ENCODE measurements at regions not wholly inside any gene's neighbourhood (a gene's known extent, or its start where the extent isn't known, plus 50 kb on each side); places are given as distances from the start of the nearest gene placed in this dataset.

DNA sequence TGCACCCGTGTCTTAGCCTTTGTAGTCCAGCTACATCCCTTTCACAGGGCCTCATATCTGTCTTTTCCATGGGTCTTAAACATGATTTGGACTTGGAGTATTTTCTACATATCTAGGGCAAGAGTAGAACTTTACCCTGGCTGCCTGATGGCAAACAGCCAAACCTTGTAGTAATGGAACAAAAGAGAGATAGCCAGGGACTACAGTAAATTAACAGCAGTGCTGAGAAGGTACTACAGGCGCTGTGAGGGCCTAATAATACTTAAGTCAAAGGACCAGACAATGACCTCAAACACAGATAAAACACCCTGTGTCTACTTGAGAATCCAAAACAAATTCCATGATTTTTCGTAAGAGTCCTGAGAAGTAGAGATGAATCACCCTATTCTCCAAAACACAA is 111.0 kb upstream of the WDR17 start:
- TF ChIP-seq CTCF (IDR thresholded peaks at IDR 0.05; ENCODE audit: low read depth, low read length, missing control alignments) = no peak
- H3K4me3 ChIP-seq (ENCODE audit: low read depth, low read length) = no peak overlapping the region
- no peak for DNase-seq (ENCODE audit: low read depth)

- DNase-seq (ENCODE audit: low read depth) = no peak
- no peak for TF ChIP-seq CTCF (IDR thresholded peaks at IDR 0.05; ENCODE audit: low read depth, low read length, missing control alignments)
- H3K4me3 ChIP-seq (ENCODE audit: low read depth, low read length) = no peak overlapping the region
These were observed 104.0 kb upstream of the WDR17 start for GRCh38 chr4:175961604-175962003.

- H3K4me3 ChIP-seq (ENCODE audit: low read depth, low read length) = no peak overlapping the region
- TF ChIP-seq CTCF (IDR thresholded peaks at IDR 0.05; ENCODE audit: low read depth, low read length, missing control alignments) = no peak
- DNase-seq (ENCODE audit: low read depth) = no peak
These were observed 95.6 kb upstream of the WDR17 start for GRCh38 chr4:175970072-175970471.

DNA sequence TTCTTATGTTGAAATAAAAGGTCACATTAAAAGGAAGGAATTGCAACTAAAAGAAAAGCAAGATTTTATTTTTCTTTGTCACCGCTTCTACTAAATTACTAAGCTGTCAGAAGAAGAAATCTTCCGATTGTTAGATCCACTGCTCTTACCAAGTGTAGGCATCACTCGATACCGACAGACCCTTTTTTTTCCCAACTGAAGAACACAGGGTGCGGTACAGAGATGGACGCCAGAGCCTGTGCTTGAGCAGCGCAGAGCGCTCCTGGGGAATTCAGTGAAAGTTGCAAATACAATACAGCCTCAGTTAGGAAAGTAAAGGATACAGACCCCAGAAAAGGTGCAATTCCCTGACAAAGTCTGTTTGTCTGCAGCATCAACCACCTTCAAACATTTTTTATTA is 94.9 kb upstream of the WDR17 start:
- no peak for DNase-seq (ENCODE audit: low read depth)
- no peak for TF ChIP-seq CTCF (IDR thresholded peaks at IDR 0.05; ENCODE audit: low read depth, low read length, missing control alignments)
- H3K4me3 ChIP-seq (ENCODE audit: low read depth, low read length) = no peak overlapping the region

GRCh38 chr4:175971388-175972179 is 94.1 kb upstream of the WDR17 start:
- no peak for TF ChIP-seq CTCF (IDR thresholded peaks at IDR 0.05; ENCODE audit: low read depth, low read length, missing control alignments)
- H3K4me3 ChIP-seq (ENCODE audit: low read depth, low read length) = no peak overlapping the region
- DNase-seq (ENCODE audit: low read depth) = no peak

GRCh38 chr4:175973027-175973923 is 92.4 kb upstream of the WDR17 start:
- no peak overlapping the region for H3K4me3 ChIP-seq (ENCODE audit: low read depth, low read length)
- DNase-seq (ENCODE audit: low read depth) = no peak
- no peak for TF ChIP-seq CTCF (IDR thresholded peaks at IDR 0.05; ENCODE audit: low read depth, low read length, missing control alignments)

All from GM12864 (cell line).